H1 (cell line): ENCODE measurements at regions not wholly inside any gene's neighbourhood (a gene's known extent, or its start where the extent isn't known, plus 50 kb on each side); places are given as distances from the start of the nearest gene placed in this dataset.

ENCODE experiments used
- BRCA1 ChIP-seq: IDR thresholded peaks from 2 replicates; pipeline ENCODE4 v1.6.1; 2012; ENCODE audit warnings: low read depth, low read length, improper control_type of control experiment
- EZH2 ChIP-seq: fragments of 200-600 bp; sonication (generic); IDR thresholded peaks from 2 replicates; pipeline ENCODE4 v1.7.1; 2012; ENCODE audit warnings: low read depth, mild to moderate bottlenecking, moderate library complexity, low read length, inconsistent platforms; ENCODE audit not compliant: severe bottlenecking

DNA sequence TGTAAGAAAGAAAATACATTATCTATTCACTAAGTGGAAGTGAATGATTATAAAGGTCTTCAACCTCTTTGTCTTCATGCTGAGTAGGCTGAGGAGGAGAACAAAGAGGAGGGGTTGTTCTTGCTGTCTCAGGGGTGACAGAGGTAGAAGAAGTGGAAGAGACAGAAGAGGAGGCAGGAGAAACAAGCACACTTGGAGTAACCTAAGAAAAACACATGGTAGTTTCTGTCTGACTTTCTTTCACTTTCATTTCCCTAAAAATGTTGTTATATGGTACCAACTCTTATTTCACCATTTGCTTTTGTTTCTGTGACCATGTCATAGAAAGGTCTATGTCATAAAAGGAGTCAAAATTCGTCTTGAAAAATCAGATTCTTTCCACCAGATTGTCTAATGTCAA, 696.6 kb upstream of the BRINP3 start:
- TF ChIP-seq BRCA1 = no peak
- TF ChIP-seq EZH2 = no peak
